ENCODE measurements at regions not wholly inside any gene's neighbourhood (a gene's known extent, or its start where the extent isn't known, plus 50 kb on each side); places are given as distances from the start of the nearest gene placed in this dataset.

- no peak overlapping the region for H3K4me3 ChIP-seq (ENCODE audit: low read depth, low read length)
- TF ChIP-seq CTCF (IDR thresholded peaks at IDR 0.05; ENCODE audit: low read depth, low read length), result no peak
- DNase-seq, result no peak
- H3K9me3 ChIP-seq (ENCODE audit: severe bottlenecking), result no peaks in the 10 kb centered on the region
- no peaks in the 10 kb centered on the region for H3K27me3 ChIP-seq (ENCODE audit: insufficient read depth, low read depth, severe bottlenecking)
- no peaks in the 10 kb centered on the region for H3K36me3 ChIP-seq
- no peak overlapping the region for H3K27ac ChIP-seq
Measured at GRCh38 chr9:83154821-83155220, 91.9 kb upstream of the RASEF start.

DNA sequence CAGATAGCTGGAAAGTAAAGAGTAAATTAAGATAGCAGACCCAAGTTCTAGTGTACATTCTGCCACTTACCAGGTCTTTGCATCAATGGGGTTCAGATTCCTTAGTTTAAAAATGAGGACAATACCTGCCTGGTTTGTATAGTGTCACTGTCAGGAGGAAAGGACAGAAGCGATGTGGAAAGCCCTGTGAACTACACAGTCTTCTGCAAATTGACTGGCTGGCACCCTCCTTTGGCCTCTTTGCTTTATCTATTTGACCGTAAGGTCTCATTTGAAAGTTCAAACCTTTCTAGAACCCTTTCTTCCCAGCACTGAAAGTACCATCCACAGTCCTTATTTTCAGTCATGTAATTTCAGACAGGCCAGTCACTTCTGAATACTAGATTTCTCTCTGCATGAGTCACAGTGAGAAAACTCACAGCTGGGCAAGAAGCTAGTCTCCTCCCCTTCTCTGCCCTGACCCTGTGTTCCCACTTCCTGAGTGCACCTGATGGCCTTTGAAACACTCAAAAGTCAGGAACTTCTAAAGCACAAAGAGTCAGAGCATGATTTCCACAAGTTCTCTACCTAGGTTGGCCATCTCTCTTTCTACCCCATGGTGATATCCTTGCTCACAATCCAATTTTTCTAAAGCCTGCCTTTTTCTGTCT, 91.3 kb upstream of the RASEF start:
- DNase-seq, result no peak
- Histone ChIP-seq H3K27ac (no peak overlapping the region), H3K9me3 (ENCODE audit: severe bottlenecking) (no peaks in the 10 kb centered on the region), H3K36me3 (no peaks in the 10 kb centered on the region), H3K4me3 (ENCODE audit: low read depth, low read length) (no peak overlapping the region), H3K27me3 (ENCODE audit: insufficient read depth, low read depth, severe bottlenecking) (no peaks in the 10 kb centered on the region)
- TF ChIP-seq CTCF (IDR thresholded peaks at IDR 0.05; ENCODE audit: low read depth, low read length), result no peak

GRCh38 chr9:83153030-83153429, 90.1 kb upstream of the RASEF start:
- Histone ChIP-seq H3K36me3 (no peaks in the 10 kb centered on the region), H3K27ac (no peak overlapping the region), H3K4me3 (ENCODE audit: low read depth, low read length) (no peak overlapping the region), H3K27me3 (ENCODE audit: insufficient read depth, low read depth, severe bottlenecking) (no peaks in the 10 kb centered on the region), H3K9me3 (ENCODE audit: severe bottlenecking) (no peaks in the 10 kb centered on the region)
- no peak for DNase-seq
- no peak for TF ChIP-seq CTCF (IDR thresholded peaks at IDR 0.05; ENCODE audit: low read depth, low read length)

- H3K36me3 ChIP-seq, result no peaks in the 10 kb centered on the region
- no peaks in the 10 kb centered on the region for H3K27me3 ChIP-seq (ENCODE audit: insufficient read depth, low read depth, severe bottlenecking)
- no peaks in the 10 kb centered on the region for H3K9me3 ChIP-seq (ENCODE audit: severe bottlenecking)
- no peak overlapping the region for H3K4me3 ChIP-seq (ENCODE audit: low read depth, low read length)
- H3K27ac ChIP-seq, result no peak overlapping the region
- no peak for DNase-seq
- TF ChIP-seq CTCF (IDR thresholded peaks at IDR 0.05; ENCODE audit: low read depth, low read length), result no peak
Measured at GRCh38 chr9:83151627-83152137, 88.7 kb upstream of the RASEF start.

GRCh38 chr9:83147315-83148149, 84.6 kb upstream of the RASEF start:
- Histone ChIP-seq H3K4me3 (ENCODE audit: low read depth, low read length) (no peak overlapping the region), H3K36me3 (no peaks in the 10 kb centered on the region), H3K27me3 (ENCODE audit: insufficient read depth, low read depth, severe bottlenecking) (no peaks in the 10 kb centered on the region), H3K9me3 (ENCODE audit: severe bottlenecking) (no peaks in the 10 kb centered on the region), H3K27ac (no peak overlapping the region)
- no peak for TF ChIP-seq CTCF (IDR thresholded peaks at IDR 0.05; ENCODE audit: low read depth, low read length)
- no peak for DNase-seq
